MM.1S (cell line): ENCODE measurements at regions not wholly inside any gene's neighbourhood (a gene's known extent, or its start where the extent isn't known, plus 50 kb on each side); places are given as distances from the start of the nearest gene placed in this dataset.

Source experiments
- DNase-seq: peaks from one replicate; pipeline ENCODE4 v3.0.0-alpha.2; 2015
- H2AFZ ChIP-seq: fragments of 300-600 bp; sonication (generic); 2 replicates; pipeline ENCODE4 v1.6.0; 2016; ENCODE audit warnings: antibody characterized with exemption, low read length
- H3F3A ChIP-seq: fragments of 300-600 bp; sonication (generic); 2 replicates; pipeline ENCODE4 v1.6.1; 2016; ENCODE audit warnings: mild to moderate bottlenecking, antibody characterized with exemption, low read length, moderate library complexity, mixed read lengths; ENCODE audit not compliant: insufficient read depth
- H3K27ac ChIP-seq: fragments of 300-600 bp; sonication (generic); 2 replicates; pipeline ENCODE4 v1.5.1; 2016; ENCODE audit warnings: mild to moderate bottlenecking, low read length
- H3K27me3 ChIP-seq: fragments of 300-600 bp; sonication (generic); replicated peaks from 2 replicates; pipeline ENCODE4 v1.6.0; 2016; ENCODE audit warnings: low read length; ENCODE audit not compliant: insufficient read depth
- H3K36me3 ChIP-seq: fragments of 300-600 bp; sonication (generic); replicated peaks from 2 replicates; pipeline ENCODE4 v1.6.1; 2016; ENCODE audit warnings: mild to moderate bottlenecking, low read length, mixed read lengths; ENCODE audit not compliant: insufficient read depth
- H3K4me1 ChIP-seq: fragments of 300-600 bp; sonication (generic); 2 replicates; pipeline ENCODE4 v1.6.1; 2016; ENCODE audit warnings: low read length, mixed read lengths
- H3K4me2 ChIP-seq: fragments of 300-600 bp; sonication (generic); 2 replicates; pipeline ENCODE4 v1.6.0; 2016; ENCODE audit warnings: low read depth, low read length
- H3K4me3 ChIP-seq: fragments of 300-600 bp; sonication (generic); 2 replicates; pipeline ENCODE4 v1.5.1; 2016; ENCODE audit warnings: low read length, mixed read lengths
- H3K79me2 ChIP-seq: fragments of 300-600 bp; sonication (generic); 2 replicates; pipeline ENCODE4 v1.6.1; 2016; ENCODE audit warnings: mixed run types, low read length, mixed read lengths
- H3K9ac ChIP-seq: fragments of 300-600 bp; sonication (generic); 2 replicates; pipeline ENCODE4 v1.6.1; 2016; ENCODE audit warnings: low read length, mixed read lengths
- H3K9me2 ChIP-seq: fragments of 300-600 bp; sonication (generic); replicated peaks from 2 replicates; pipeline ENCODE4 v1.6.1; 2016; ENCODE audit warnings: mild to moderate bottlenecking, low read length, mixed read lengths; ENCODE audit not compliant: insufficient read depth
- H3K9me3 ChIP-seq: fragments of 300-600 bp; sonication (generic); replicated peaks from 2 replicates; pipeline ENCODE4 v1.6.1; 2016; ENCODE audit warnings: mild to moderate bottlenecking, low read length, mixed read lengths; ENCODE audit not compliant: insufficient read depth
- H4K20me1 ChIP-seq: fragments of 300-600 bp; sonication (generic); 2 replicates; pipeline ENCODE4 v1.6.1; 2016; ENCODE audit warnings: mild to moderate bottlenecking, low read length, moderate library complexity, mixed read lengths; ENCODE audit not compliant: insufficient read depth
- EZH2 ChIP-seq: fragments of 300-600 bp; sonication (generic); optimal IDR thresholded peaks from 2 replicates; pipeline ENCODE3; 2017; ENCODE audit warnings: low read depth, mild to moderate bottlenecking, antibody characterized with exemption, low read length, mixed read lengths
- EZH2phosphoT487 ChIP-seq: fragments of 300-600 bp; sonication (generic); IDR thresholded peaks from 2 replicates; pipeline ENCODE4 v1.6.1; 2018; ENCODE audit warnings: antibody characterized with exemption, low read length
- TF ChIP-seq, protein P1 (sequence below): fragments of 300-600 bp; sonication (generic); IDR thresholded peaks from 2 replicates; pipeline ENCODE4 v1.5.1; 2016; ENCODE audit warnings: antibody characterized with exemption, low read length, mixed read lengths

DNA sequence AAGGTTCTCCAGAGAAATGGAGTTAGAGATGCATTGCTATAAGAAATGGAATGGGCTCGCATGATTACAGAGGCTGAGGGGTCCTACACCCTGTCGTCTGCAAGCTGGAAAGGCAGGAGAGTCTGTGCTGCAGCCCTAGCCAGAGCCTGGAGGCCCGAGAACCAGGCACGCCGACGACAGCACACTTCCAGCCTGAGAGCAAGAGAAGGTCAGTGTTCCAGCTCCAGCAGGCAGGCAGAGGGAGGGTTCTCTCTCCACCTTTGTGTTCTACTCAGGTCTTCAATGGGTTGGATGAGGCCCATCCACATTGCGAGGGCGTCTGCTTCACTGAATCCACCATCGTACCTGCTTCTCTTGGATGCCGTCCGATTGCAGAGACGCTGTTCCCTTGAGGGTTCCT, 177.6 kb upstream of the HDAC4 start:
- Histone ChIP-seq H3K4me2 (no peak overlapping the region), H3K79me2 (no peaks in the 10 kb centered on the region), H3K27ac (no peak overlapping the region), H3K36me3 (no peaks in the 10 kb centered on the region), H3K4me1 (no peaks in the 10 kb centered on the region), H3K9me2 (no peaks in the 10 kb centered on the region), H3F3A (no peaks in the 10 kb centered on the region), H3K4me3 (no peak overlapping the region), H3K9ac (no peak overlapping the region), H4K20me1 (no peaks in the 10 kb centered on the region), H3K9me3 (no peaks in the 10 kb centered on the region), H3K27me3 (no peaks in the 10 kb centered on the region), H2AFZ (no peak overlapping the region)
- no peak for DNase-seq
- TF ChIP-seq, protein P1, sequence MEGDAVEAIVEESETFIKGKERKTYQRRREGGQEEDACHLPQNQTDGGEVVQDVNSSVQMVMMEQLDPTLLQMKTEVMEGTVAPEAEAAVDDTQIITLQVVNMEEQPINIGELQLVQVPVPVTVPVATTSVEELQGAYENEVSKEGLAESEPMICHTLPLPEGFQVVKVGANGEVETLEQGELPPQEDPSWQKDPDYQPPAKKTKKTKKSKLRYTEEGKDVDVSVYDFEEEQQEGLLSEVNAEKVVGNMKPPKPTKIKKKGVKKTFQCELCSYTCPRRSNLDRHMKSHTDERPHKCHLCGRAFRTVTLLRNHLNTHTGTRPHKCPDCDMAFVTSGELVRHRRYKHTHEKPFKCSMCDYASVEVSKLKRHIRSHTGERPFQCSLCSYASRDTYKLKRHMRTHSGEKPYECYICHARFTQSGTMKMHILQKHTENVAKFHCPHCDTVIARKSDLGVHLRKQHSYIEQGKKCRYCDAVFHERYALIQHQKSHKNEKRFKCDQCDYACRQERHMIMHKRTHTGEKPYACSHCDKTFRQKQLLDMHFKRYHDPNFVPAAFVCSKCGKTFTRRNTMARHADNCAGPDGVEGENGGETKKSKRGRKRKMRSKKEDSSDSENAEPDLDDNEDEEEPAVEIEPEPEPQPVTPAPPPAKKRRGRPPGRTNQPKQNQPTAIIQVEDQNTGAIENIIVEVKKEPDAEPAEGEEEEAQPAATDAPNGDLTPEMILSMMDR = no peak
- TF ChIP-seq EZH2phosphoT487 (no peak), EZH2 (no peak)

DNA sequence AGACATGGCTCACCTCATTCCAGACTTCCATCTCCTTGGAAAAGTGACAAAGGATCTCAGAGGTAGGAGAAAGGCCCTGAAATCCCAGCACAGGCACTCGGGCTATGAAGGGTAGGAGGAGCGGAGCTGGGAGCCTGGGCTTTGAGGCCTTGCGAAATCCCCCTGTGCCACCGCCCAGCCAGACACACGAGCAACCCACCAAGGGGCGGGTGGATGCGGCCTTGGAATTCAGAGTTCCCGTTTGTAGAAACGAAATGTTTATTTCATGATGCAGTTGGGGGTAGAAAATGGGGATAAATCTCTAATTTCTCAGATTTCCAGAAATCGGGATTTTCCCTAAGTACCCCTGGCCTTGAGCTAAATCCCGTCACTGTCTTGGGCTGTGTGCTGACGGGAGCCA, 177.1 kb upstream of the HDAC4 start:
- no peaks in the 10 kb centered on the region for H3K79me2 ChIP-seq
- H3K27ac ChIP-seq = no peak overlapping the region
- H3K9me2 ChIP-seq = no peaks in the 10 kb centered on the region
- no peak overlapping the region for H3K4me2 ChIP-seq
- no peaks in the 10 kb centered on the region for H3K4me1 ChIP-seq
- no peaks in the 10 kb centered on the region for H4K20me1 ChIP-seq
- no peak for TF ChIP-seq EZH2phosphoT487
- TF ChIP-seq EZH2 = no peak
- TF ChIP-seq, protein P1 = no peak
- no peak overlapping the region for H3K4me3 ChIP-seq
- DNase-seq = no peak
- no peaks in the 10 kb centered on the region for H3K36me3 ChIP-seq
- no peaks in the 10 kb centered on the region for H3K27me3 ChIP-seq
- no peak overlapping the region for H2AFZ ChIP-seq
- no peaks in the 10 kb centered on the region for H3K9me3 ChIP-seq
- no peaks in the 10 kb centered on the region for H3F3A ChIP-seq
- H3K9ac ChIP-seq = no peak overlapping the region

DNA sequence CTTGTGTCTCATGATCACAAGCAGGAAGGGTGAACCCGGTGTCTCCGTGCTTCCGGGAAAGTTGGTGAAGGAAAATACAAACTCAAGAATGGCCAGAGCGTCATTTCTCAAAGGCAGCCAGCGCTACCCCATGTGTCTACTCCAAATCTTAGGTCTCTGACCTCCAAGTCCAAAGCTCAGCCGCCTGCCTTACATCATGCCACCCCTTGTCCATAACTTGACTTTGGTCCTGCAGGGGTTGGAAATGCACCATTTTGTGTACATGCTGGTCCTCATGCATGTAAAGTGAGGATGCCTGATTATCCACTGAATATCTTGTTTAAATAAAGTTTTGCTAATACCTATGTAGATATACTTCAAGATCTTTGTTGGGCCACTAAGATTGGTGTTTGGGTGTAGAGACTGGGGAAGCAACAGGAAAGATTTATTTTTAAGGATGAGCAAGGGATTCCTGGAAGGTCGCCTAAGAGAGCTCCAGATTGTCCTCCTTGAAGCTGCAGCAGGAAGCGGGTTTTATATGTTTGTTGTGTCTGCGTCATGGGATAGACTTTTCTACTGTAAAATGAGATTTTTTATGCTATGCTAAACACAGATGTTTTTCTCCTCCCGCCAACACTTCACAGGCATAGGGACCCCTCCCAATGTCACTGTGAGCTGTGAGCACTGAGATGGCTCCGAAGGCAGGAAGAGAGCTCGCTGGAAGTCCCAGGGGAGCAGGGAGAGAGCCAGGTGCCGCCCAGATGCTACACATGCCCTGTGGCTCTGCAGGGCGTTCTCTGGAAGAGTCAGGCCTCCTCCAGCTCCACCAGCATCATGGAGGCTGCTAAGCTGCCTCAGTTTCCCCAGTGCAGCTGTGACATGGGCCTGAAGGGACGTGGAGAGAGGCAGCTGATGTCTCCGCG, 176.2 kb upstream of the HDAC4 start:
- Histone ChIP-seq H3K36me3 (no peaks in the 10 kb centered on the region), H3K79me2 (no peaks in the 10 kb centered on the region), H3K27ac (no peak overlapping the region), H3K4me3 (no peak overlapping the region), H3K4me2 (no peak overlapping the region), H3K27me3 (no peaks in the 10 kb centered on the region), H3K4me1 (no peaks in the 10 kb centered on the region), H2AFZ (no peak overlapping the region), H3F3A (no peaks in the 10 kb centered on the region), H3K9me2 (no peaks in the 10 kb centered on the region), H4K20me1 (no peaks in the 10 kb centered on the region), H3K9ac (no peak overlapping the region), H3K9me3 (no peaks in the 10 kb centered on the region)
- no peak for DNase-seq
- no peak for TF ChIP-seq EZH2
- TF ChIP-seq EZH2phosphoT487 = no peak
- TF ChIP-seq, protein P1 = no peak
